ENCODE measurements at regions not wholly inside any gene's neighbourhood (a gene's known extent, or its start where the extent isn't known, plus 50 kb on each side); places are given as distances from the start of the nearest gene placed in this dataset.

GRCh38 chr13:64845110-64845509, 2385.0 kb downstream of the PCDH9 start:
- ATAC-seq (no peak), DNase-seq (no peak)
- Histone ChIP-seq H3K27ac (no peak overlapping the region), H3K27me3 (no peaks in the 10 kb centered on the region), H3K4me3 (no peak overlapping the region), H3K4me1 (no peaks in the 10 kb centered on the region), H3K9me3 (no peaks in the 10 kb centered on the region), H3K36me3 (replicated peaks in 1 of 2; ENCODE audit: insufficient read depth in 1 of 2, low read depth in 2 of 2) (no peaks in the 10 kb centered on the region)
- no peak for TF ChIP-seq CTCF (IDR thresholded peaks at IDR 0.05)
- TF ChIP-seq POLR2A (IDR thresholded peaks at IDR 0.05), result no peak
- WGBS, 2 donors, result 1 to 26% methylated on average over 1 of the region's 1 CpG
- intact Hi-C loops (cut with DNase I), result no loop called here

- H3K9me3 ChIP-seq, result no peaks in the 10 kb centered on the region
- intact Hi-C loops (cut with DNase I), result no loop called here
- H3K27ac ChIP-seq, result no peak overlapping the region
- TF ChIP-seq POLR2A (IDR thresholded peaks at IDR 0.05) (no peak), CTCF (IDR thresholded peaks at IDR 0.05) (no peak)
- H3K4me3 ChIP-seq, result no peak overlapping the region
- ATAC-seq (no peak), DNase-seq (no peak)
- 64 to 77% methylated on average over 2 of the region's 2 CpGs for WGBS, 2 donors
- no peaks in the 10 kb centered on the region for H3K27me3 ChIP-seq
- no peaks in the 10 kb centered on the region for H3K4me1 ChIP-seq
- H3K36me3 ChIP-seq (replicated peaks in 1 of 2; ENCODE audit: insufficient read depth in 1 of 2, low read depth in 2 of 2), result no peaks in the 10 kb centered on the region
These were observed 2411.1 kb downstream of the PCDH9 start for GRCh38 chr13:64819081-64819480.

- DNase-seq (no peak), ATAC-seq (no peak)
- intact Hi-C loops (cut with DNase I), result no loop called here
- H3K27me3 ChIP-seq, result no peaks in the 10 kb centered on the region
- WGBS, 2 donors, result 58 to 65% methylated on average over 3 of the region's 3 CpGs
- no peak overlapping the region for H3K27ac ChIP-seq
- no peaks in the 10 kb centered on the region for H3K4me1 ChIP-seq
- no peaks in the 10 kb centered on the region for H3K36me3 ChIP-seq (replicated peaks in 1 of 2; ENCODE audit: insufficient read depth in 1 of 2, low read depth in 2 of 2)
- no peaks in the 10 kb centered on the region for H3K9me3 ChIP-seq
- H3K4me3 ChIP-seq, result no peak overlapping the region
- TF ChIP-seq POLR2A (IDR thresholded peaks at IDR 0.05) (no peak), CTCF (IDR thresholded peaks at IDR 0.05) (no peak)
These were observed 2412.4 kb downstream of the PCDH9 start for GRCh38 chr13:64817691-64818090.

GRCh38 chr13:64810750-64811149, 2419.4 kb downstream of the PCDH9 start:
- DNase-seq (no peak), ATAC-seq (no peak)
- TF ChIP-seq POLR2A (IDR thresholded peaks at IDR 0.05) (no peak), CTCF (IDR thresholded peaks at IDR 0.05) (no peak)
- intact Hi-C loops (cut with DNase I), result no loop called here
- Histone ChIP-seq H3K4me1 (no peaks in the 10 kb centered on the region), H3K4me3 (no peak overlapping the region), H3K27ac (no peak overlapping the region), H3K36me3 (replicated peaks in 1 of 2; ENCODE audit: insufficient read depth in 1 of 2, low read depth in 2 of 2) (no peaks in the 10 kb centered on the region), H3K27me3 (no peaks in the 10 kb centered on the region), H3K9me3 (no peaks in the 10 kb centered on the region)
- 58 to 65% methylated on average over 3 of the region's 3 CpGs for WGBS, 2 donors

- no peaks in the 10 kb centered on the region for H3K36me3 ChIP-seq (replicated peaks in 1 of 2; ENCODE audit: insufficient read depth in 1 of 2, low read depth in 2 of 2)
- no peak for ATAC-seq
- no peak overlapping the region for H3K4me3 ChIP-seq
- H3K9me3 ChIP-seq, result no peaks in the 10 kb centered on the region
- no peak overlapping the region for H3K27ac ChIP-seq
- no peaks in the 10 kb centered on the region for H3K4me1 ChIP-seq
- no peak for DNase-seq
- intact Hi-C loops (cut with DNase I), result no loop called here
- 55 to 66% methylated on average over 4 of the region's 4 CpGs for WGBS, 2 donors
- H3K27me3 ChIP-seq, result no peaks in the 10 kb centered on the region
- TF ChIP-seq CTCF (IDR thresholded peaks at IDR 0.05), result no peak
- TF ChIP-seq POLR2A (IDR thresholded peaks at IDR 0.05), result no peak
These were observed 2421.4 kb downstream of the PCDH9 start for GRCh38 chr13:64808704-64809103.
